Stimulated activated CD8-positive, alpha-beta memory T cell treated with anti-CD3 and anti-CD28 coated beads, Interleukin-7, amount 100 ng/mL, for 48 hours (primary cell): ENCODE measurements at regions not wholly inside any gene's neighbourhood (a gene's known extent, or its start where the extent isn't known, plus 50 kb on each side); places are given as distances from the start of the nearest gene placed in this dataset.

Experiments used
- DNase-seq, 2 donors: peaks; one replicate each; pipeline ENCODE4 v3.0.0-alpha.2; 2020; ENCODE audit warnings: low read depth in 1 of 2; ENCODE audit errors: extremely low read depth in 1 of 2

- no peak for DNase-seq
Measured at GRCh38 chr16:52597772-52598483, 51.0 kb upstream of the TOX3 start.

GRCh38 chr16:52597073-52597771, 50.3 kb upstream of the TOX3 start:
- no peak for DNase-seq
